Stimulated activated CD8-positive, alpha-beta memory T cell treated with anti-CD3 and anti-CD28 coated beads, Interleukin-2, amount 100 ng/mL, for 48 hours (primary cell): ENCODE measurements at regions not wholly inside any gene's neighbourhood (a gene's known extent, or its start where the extent isn't known, plus 50 kb on each side); places are given as distances from the start of the nearest gene placed in this dataset.

Source experiments
- DNase-seq, 2 donors: peaks; one replicate each; pipeline ENCODE4 v3.0.0-alpha.2; 2020; ENCODE audit warnings: low read depth in 2 of 2

- DNase-seq: no peak
Measured at GRCh38 chr1:25081496-25081895, 150.8 kb downstream of the SYF2 start.

DNA sequence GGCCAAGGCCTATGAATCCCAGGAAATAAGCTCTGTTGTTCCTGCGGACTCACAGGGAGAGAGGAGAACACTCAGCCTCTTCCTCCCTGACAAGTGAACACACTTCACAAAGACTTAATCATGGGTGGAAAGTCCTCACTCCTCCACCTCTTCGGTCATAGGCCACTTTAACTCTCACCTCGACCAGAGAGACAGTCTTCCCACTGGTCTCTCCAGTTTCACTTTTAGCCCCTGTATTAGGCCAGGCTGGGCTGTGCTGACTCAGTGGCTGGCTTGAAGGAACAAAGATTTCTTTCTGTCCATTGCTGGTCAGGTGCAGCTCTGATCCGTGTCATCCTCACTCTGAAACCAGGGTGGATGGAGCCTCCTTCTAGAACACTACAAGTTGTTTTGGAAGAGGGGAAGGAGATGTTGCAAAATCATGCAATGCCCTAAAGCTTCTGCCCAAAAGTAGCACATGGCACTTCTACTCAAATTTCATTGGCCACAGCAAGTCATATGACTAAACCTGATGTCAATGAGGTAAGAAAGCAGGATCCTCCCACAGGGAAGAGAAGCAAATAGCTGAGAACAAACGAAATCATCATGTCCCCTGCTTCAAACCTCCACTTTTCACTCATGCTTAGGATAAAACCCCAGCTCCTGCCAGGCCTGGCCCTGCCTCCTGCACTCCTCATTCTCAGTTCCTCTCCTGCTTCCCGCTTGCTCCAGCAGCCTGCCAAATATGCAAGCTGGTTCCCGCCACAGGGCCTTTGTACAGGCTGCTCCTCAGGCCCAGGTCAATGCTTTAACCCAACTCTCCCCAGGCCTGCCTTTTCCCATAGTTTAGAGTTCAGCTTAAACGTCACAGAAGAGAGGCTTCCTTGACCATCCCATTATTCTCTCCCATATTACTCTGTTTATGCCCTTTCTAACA, 150.5 kb upstream of the RUNX3 start:
- no peak for DNase-seq

GRCh38 chr1:25079048-25079447, 149.0 kb upstream of the RUNX3 start:
- DNase-seq: no peak

DNA sequence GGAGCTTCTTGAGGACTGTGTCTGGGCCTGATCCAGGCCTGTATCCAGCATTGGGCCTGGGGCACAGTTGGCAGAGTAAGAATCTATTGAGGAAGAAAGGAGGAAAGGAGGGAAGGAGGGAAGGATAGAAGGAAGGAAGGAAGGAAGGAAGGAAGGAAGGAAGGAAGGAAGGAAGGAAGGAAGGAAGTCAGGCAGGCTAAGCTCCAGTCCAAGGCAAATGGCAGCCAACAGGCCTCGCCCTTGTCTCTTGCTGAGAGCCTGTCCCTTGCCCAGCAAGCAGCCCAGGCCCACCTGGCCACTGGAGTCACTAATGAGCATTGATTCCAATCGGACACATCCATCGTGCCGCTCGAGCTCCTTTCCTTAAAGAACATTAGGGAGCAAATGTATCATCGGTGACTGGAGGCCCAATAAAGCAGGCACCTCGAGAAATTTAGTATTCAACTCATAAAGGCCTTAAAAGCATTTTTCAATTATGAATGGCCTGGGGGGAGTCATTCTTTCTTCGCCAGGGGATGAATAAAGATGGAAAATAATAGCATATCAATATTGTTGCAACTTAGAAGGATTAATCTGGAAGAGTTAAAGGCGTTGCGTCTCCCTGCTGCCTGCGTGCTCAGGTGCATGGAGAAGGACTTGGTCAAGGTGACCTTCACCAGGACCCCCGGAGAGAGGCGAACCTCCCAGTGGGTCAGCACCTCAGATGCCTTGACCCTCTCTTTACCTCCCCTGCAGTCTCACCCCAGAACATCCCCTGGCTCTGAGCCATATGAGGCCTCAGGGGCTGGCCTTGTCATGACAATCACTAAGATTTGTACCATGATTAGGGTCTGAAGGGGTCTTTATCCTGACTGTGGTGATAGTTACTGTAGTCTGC, 144.5 kb upstream of the RUNX3 start:
- DNase-seq: no peak

DNA sequence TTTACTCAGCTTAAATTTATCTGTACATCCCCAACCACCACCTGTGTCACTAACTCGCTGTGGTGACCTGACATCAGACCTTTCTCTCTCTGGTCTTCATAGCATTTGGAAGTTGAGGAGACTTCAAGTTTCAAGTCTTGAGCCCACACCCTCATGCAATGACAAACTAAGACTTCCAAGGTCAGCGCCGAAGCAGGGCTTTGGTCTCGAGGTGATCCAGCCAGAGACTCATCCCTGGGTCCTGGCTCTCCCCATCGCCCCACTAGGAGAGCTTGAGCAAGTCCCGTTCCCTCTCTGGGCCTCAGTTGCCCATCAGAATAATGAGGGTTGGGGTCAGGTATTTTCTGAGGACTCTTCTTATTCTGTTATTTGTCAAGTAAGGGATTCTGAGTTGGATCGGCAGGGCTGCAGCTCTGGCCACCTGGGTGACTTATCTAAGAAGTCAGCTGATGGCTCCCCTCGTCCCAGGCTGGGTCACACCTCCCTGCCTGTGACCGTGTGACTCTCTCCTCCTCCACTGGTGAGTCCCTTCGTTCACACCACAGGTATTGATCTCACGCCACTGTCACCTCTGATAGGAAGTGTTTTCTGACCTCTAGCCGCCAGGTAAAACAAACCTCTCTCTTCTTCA, 143.7 kb upstream of the RUNX3 start:
- no peak for DNase-seq

- no peak for DNase-seq
Measured at GRCh38 chr1:25072461-25072860, 142.4 kb upstream of the RUNX3 start.

- DNase-seq: peak in 1 of 2 donors; percentile 10
Measured at GRCh38 chr1:25068829-25069228, 138.8 kb upstream of the RUNX3 start.

DNA sequence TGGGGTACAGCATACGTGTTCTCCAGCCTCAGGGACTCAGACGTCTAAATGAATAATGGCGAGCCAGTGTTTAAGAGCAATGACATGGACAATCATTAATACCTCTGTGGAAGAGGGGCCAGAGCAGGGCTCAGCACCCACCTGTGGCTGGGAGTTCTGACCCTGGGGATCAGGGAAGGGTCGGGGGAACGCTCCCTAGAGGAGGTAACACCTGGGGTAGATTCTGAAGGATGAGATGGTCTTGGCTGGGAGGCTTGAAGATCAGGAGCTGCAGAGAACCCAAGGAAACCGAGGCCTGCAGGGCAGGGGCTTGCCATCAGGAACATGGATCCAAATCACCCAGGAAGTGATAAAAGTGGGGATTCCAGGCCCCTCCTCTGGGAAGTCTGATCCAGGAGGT, 138.2 kb upstream of the RUNX3 start:
- no peak for DNase-seq

- DNase-seq: no peak
Measured at GRCh38 chr1:25067518-25068251, 137.6 kb upstream of the RUNX3 start.

DNA sequence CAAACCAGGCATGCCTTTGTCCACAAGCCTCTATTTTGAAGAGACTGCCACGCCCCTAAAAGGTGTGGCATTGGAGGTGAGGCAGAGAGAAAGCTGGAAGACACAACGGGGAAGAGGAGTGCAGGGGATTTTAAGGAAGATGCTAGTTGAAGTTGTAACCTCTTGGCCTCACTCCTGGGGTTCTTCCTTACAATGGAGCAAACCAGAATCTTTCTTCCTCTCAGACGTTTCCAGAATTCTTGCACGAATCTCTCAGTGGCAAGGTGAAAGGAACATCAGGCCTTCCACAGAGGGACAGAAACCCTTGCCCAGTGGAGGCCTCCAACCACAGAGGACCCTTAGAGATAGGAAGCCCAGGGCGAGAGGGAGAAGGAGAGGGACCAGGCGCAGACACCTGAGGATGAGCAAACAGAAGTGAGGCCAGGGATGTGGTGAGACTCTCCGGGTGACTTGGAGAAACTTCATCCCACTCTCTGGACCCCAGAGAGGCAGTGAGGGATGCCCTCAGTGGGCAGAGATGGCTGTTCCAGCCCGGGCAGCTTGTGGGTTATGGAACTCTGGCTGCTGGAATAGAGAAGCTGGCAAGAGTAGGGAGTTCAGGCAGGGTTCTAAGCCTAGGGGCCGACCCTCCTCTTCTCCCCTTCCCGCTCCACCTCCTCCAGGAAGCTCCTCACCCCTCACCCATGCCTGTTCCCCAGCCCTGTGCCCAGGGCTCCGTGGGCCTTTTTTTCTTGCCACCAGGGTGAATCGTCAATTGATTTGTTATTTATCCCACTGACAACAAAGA, 136.8 kb upstream of the RUNX3 start:
- no peak for DNase-seq

- no peak for DNase-seq
Measured at GRCh38 chr1:25066256-25066655, 136.2 kb upstream of the RUNX3 start.

GRCh38 chr1:25065795-25066238, 135.7 kb upstream of the RUNX3 start:
- DNase-seq: peak in 1 of 2 donors; percentile 24

DNA sequence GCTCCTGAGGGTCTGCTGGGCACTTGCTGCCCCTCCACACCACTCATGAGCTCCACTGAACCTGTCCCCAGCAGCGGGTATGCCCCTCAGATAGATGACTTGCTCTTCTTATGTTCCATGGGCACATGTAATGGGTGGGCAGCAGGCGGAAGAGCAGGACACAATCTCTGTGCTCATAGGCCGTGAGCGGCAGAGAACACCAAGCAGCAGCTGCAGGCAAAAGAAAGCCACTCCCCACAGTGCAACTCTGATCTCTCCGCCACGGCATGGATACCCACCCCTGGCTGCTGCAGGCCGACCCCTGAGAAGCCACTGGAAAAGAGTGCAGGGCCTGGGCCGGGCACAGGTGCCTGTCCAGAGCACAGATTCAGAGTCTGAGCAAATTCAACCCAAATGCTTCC, 135.2 kb upstream of the RUNX3 start:
- no peak for DNase-seq

- DNase-seq: no peak
Measured at GRCh38 chr1:25064465-25065240, 134.6 kb upstream of the RUNX3 start.

DNA sequence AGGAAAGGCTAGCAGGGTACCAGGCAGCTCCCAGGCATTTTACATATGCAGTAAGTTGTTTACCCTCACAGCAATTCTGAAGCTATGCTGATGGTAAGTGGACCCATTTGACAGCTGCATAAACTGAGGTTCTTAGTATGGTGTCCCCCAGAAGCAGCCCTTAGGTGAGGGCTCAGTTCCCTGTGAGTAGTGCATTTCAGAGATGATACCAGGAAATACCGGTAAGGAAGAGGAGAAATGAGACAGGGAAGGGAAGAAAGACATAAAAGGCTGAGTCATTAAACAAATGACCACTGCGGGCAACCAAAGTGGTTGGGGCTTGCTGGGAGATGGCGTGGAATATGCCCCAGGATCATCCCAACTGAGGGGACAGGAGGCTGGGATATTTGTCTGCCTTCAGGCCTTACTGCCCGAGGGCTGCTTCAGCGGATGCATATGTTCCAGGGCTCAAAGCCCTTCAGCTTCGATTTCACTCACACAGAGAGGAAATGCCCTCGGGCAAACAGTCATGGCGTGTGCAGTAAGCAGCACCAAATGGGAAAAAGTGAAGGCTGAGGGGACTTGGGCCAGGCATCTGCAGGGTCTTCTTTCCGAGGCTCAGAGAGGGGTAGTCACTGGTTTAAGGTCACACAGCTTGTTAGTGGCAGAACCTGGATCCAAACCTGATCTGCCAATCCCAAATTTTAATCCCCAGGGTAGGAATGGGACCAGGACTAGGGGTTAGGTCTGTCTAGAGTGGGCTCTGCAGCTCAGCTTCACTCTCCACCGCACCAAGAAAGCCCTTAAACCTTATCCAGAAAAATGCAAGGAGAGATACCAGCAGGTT, 133.7 kb upstream of the RUNX3 start:
- no peak for DNase-seq

DNA sequence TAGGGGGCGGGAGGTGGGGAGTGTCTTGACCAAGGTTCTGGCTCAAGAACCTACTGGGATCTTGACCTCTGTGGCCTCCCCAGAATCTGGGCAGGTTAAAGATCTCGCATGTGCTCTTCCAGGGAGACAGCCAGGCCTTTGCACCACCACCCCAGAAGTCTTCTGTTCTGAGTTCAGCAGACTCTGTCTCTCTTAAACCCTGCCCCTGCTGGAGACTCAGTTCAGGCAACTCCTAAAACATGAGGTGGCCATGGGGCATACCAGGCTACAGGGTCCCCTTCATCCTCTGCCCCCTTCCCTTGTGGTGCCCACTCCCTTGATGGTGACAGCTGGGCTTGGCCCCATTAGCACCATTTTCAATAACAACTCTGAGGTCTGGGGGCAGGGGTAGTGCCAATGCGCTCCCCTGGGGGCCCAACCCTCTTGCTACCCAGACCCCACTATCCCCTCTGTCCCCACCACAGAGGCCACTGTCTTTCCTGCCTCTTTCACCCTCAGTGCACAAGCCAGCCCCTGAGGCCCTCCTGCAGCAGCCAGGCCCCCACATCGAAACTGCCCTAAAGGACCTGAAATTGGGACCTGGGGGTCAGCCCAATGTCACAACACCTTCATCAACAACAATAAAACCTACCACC, 132.7 kb upstream of the RUNX3 start:
- no peak for DNase-seq

DNA sequence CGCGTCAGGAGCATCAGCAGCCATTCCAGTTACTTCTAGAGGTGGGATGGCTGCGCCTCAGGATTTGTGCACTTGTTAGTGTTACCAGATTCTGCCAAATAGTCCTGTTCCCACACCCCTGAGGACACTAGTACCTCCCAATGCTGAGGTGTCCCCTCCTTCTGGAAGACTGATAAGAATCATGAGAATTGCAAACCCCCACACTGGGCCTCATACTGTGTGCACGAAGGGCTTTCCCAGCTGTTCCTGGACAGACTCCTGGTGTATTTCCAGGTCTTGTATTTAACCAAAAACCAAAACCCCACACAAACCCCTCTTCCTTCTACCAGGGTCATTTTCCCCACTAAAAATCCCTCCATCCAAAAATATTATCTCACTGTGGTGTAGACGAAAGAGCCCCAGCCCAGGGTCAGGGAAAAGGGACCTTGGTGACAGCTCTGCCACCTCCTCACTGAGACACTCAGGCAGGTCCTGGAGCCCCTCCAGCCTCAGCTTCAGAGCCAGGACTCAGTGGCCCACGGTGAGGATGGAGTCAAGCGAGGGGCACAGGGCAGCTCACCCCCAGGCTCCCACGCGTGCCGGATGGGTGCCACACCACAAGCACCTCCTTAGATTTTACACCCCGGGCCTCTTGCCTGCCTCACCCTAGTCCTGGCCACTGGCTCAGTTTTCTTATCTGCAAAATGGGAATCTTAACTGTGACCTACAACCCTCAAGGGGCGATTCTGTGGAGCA, 131.4 kb upstream of the RUNX3 start:
- DNase-seq: no peak

DNA sequence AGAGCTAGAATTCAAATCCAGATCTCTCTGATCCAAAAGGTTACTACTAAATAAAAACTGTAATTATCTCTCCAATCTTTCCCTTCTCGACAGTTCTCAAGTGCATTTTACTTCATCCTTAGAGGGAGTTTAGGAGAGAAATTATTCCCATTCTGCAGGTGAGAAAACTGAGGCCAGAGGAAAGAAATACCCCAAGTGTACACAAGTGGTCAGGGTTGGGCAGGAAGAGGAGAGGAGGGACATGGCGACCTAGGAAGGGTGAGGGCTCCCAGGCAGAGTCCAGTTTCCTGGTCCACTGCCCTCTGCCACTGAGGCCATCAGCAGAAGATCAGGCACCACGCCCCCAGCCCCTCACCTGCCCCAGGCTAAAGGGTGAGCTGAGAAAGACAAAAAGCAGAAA, 127.1 kb upstream of the RUNX3 start:
- DNase-seq: no peak
